ENCODE measurements at regions not wholly inside any gene's neighbourhood (a gene's known extent, or its start where the extent isn't known, plus 50 kb on each side); places are given as distances from the start of the nearest gene placed in this dataset.
"Not testable (repeated sequence)": the region's sequence is repeated elsewhere in the genome, so short reads cannot be mapped to it uniquely, and the experiment has no call there.

GRCh38 chr7:55743454-55743717, 119.2 kb downstream of the SEPTIN14 start:
- not testable (repeated sequence) for DNase-seq

GRCh38 chr7:55742651-55743453, 119.7 kb downstream of the SEPTIN14 start:
- DNase-seq: not testable (repeated sequence)

GRCh38 chr7:55741721-55742631, 120.6 kb downstream of the SEPTIN14 start:
- DNase-seq: not testable (repeated sequence)

- DNase-seq: not testable (repeated sequence)
Measured at GRCh38 chr7:55740633-55741250, 121.8 kb downstream of the SEPTIN14 start.

GRCh38 chr7:55740053-55740452, 122.5 kb downstream of the SEPTIN14 start:
- not testable (repeated sequence) for DNase-seq

GRCh38 chr7:55736641-55737221, 125.8 kb downstream of the SEPTIN14 start:
- DNase-seq: not testable (repeated sequence)

- DNase-seq: no peak
Measured at GRCh38 chr7:55733241-55734140, 129.1 kb downstream of the SEPTIN14 start.

GRCh38 chr7:55731931-55732330, 130.6 kb downstream of the SEPTIN14 start:
- DNase-seq: no peak

- DNase-seq: no peak
Measured at GRCh38 chr7:55730197-55730596, 132.4 kb downstream of the SEPTIN14 start.

- no peak for DNase-seq
Measured at GRCh38 chr7:55723621-55723941, 139.0 kb downstream of the SEPTIN14 start.

- DNase-seq: not testable (repeated sequence)
Measured at GRCh38 chr7:55722874-55723620, 139.5 kb downstream of the SEPTIN14 start.

- DNase-seq: not testable (repeated sequence)
Measured at GRCh38 chr7:55721004-55721403, 141.5 kb downstream of the SEPTIN14 start.

GRCh38 chr7:55715247-55715867, 143.1 kb upstream of the VOPP1 start:
- DNase-seq: not testable (repeated sequence)

GRCh38 chr7:55714370-55714769, 142.1 kb upstream of the VOPP1 start:
- not testable (repeated sequence) for DNase-seq

- not testable (repeated sequence) for DNase-seq
Measured at GRCh38 chr7:55710312-55710711, 138.0 kb upstream of the VOPP1 start.

- DNase-seq: not testable (repeated sequence)
Measured at GRCh38 chr7:55708028-55708427, 135.7 kb upstream of the VOPP1 start.

- not testable (repeated sequence) for DNase-seq
Measured at GRCh38 chr7:55707410-55707809, 135.1 kb upstream of the VOPP1 start.

GRCh38 chr7:55706451-55707195, 134.3 kb upstream of the VOPP1 start:
- DNase-seq: not testable (repeated sequence)

GRCh38 chr7:55705728-55706450, 133.6 kb upstream of the VOPP1 start:
- DNase-seq: not testable (repeated sequence)

Measured in GOT3 (cell line).